Esophagus muscularis mucosa (tissue), 4 donors: ENCODE measurements at regions not wholly inside any gene's neighbourhood (a gene's known extent, or its start where the extent isn't known, plus 50 kb on each side); places are given as distances from the start of the nearest gene placed in this dataset.

Experiments
- DNase-seq: peaks from one replicate; pipeline ENCODE4 v3.0.0-alpha.2; 2017; ENCODE audit errors: extremely low spot score
- H3K27ac ChIP-seq, 4 donors: fragments of 200-600 bp; sonication (generic); replicated peaks in 1 of 4; 1 replicate in 3 of 4; 2 replicates in 1 of 4; pipeline ENCODE4 v1.5.1; 2016 to 2019; ENCODE audit warnings: mild to moderate bottlenecking in 1 of 4
- H3K27me3 ChIP-seq, 4 donors: fragments of 200-600 bp; sonication (generic); one replicate each; pipeline versions ENCODE4 v1.5.1 to v1.6.0; 2016 to 2019
- H3K36me3 ChIP-seq, 4 donors: fragments of 200-600 bp; sonication (generic); one replicate each; pipeline ENCODE4 v1.5.1; 2016 to 2019
- H3K4me1 ChIP-seq, 4 donors: fragments of 200-600 bp; sonication (generic); one replicate each; pipeline ENCODE4 v1.5.1; 2016 to 2019
- H3K4me3 ChIP-seq, 4 donors: fragments of 200-600 bp; sonication (generic); 1 replicate in 2 of 4; 2 replicates in 2 of 4; pipeline ENCODE4 v1.5.1; 2016 to 2019; ENCODE audit warnings: mild to moderate bottlenecking in 4 of 4, moderate library complexity in 1 of 4
- H3K9me3 ChIP-seq, 4 donors: fragments of 200-600 bp; sonication (generic); 1 replicate in 3 of 4; 2 replicates in 1 of 4; pipeline ENCODE4 v1.5.1; 2016 to 2019
- EP300 ChIP-seq: sonication (generic); formaldehyde crosslinking; IDR thresholded peaks from one replicate; pipeline ENCODE4 v1.6.1; 2017; ENCODE audit warnings: antibody characterized with exemption
- POLR2A ChIP-seq: fragments of 450-650 bp; IDR thresholded peaks from one replicate; pipeline ENCODE4 v1.6.1; 2017; ENCODE audit warnings: antibody characterized with exemption, moderate library complexity, mild to moderate bottlenecking, low read depth
- POLR2AphosphoS5 ChIP-seq, 2 donors: sonication (generic); formaldehyde crosslinking; IDR thresholded peaks; one replicate each; pipeline ENCODE4 v1.6.1; 2017; ENCODE audit warnings: antibody characterized with exemption in 2 of 2
- WGBS: methylation state at CpG from one replicate; pipeline ENCODE4 v1.1.5; 2018; 5-methylcytosine and 5-hydroxymethylcytosine counted together
- intact Hi-C: fragments of 100-400 bp; cut with DNase I; formaldehyde crosslinking; loops from one replicate; pipeline ENCODE4 v1.15.1; 2023
- TF ChIP-seq, protein P1 (sequence below), 3 experiments: fragments of 200-600 bp in 2 of 3; fragments of 450-650 bp in 1 of 3; sonication (generic) in 2 of 3; IDR thresholded peaks; one replicate each; pipeline ENCODE4 v1.5.1; 2017 to 2019; ENCODE audit warnings: antibody characterized with exemption in 3 of 3, mild to moderate bottlenecking in 2 of 3, moderate library complexity in 1 of 3

DNA sequence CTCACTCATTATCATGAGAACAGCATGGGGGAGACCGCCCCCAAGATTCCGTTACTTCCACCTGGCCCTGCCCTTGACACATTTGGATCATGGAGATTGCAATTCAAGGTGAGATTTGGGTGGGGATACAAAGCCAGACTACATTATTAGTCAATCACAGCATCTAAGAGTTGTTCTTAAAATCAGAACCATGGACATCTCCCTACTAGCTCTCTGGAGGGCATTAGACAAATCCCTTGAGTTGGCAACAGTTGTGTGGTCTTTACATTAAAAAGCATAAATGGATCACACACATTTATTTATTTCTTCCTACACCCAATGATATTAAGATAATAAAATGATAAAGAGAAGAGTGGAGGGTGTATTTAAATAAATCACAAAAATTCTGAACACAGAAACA, 262.8 kb upstream of the VCX start:
- DNase-seq: no peak
- WGBS: 82% methylated on average over 2 of the region's 2 CpGs
- no peaks in the 10 kb centered on the region for H3K4me1 ChIP-seq
- H3K27me3 ChIP-seq: no peaks in the 10 kb centered on the region
- TF ChIP-seq, protein P1, sequence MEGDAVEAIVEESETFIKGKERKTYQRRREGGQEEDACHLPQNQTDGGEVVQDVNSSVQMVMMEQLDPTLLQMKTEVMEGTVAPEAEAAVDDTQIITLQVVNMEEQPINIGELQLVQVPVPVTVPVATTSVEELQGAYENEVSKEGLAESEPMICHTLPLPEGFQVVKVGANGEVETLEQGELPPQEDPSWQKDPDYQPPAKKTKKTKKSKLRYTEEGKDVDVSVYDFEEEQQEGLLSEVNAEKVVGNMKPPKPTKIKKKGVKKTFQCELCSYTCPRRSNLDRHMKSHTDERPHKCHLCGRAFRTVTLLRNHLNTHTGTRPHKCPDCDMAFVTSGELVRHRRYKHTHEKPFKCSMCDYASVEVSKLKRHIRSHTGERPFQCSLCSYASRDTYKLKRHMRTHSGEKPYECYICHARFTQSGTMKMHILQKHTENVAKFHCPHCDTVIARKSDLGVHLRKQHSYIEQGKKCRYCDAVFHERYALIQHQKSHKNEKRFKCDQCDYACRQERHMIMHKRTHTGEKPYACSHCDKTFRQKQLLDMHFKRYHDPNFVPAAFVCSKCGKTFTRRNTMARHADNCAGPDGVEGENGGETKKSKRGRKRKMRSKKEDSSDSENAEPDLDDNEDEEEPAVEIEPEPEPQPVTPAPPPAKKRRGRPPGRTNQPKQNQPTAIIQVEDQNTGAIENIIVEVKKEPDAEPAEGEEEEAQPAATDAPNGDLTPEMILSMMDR (IDR thresholded peaks at IDR 0.05): no peak
- no peak for TF ChIP-seq POLR2A
- TF ChIP-seq POLR2AphosphoS5 (IDR thresholded peaks at IDR 0.05): no peak
- no peak for TF ChIP-seq EP300
- no peak overlapping the region for H3K4me3 ChIP-seq
- H3K27ac ChIP-seq: no peak overlapping the region
- H3K36me3 ChIP-seq: no peaks in the 10 kb centered on the region
- intact Hi-C loops: no loop called here
- H3K9me3 ChIP-seq: no peaks in the 10 kb centered on the region

DNA sequence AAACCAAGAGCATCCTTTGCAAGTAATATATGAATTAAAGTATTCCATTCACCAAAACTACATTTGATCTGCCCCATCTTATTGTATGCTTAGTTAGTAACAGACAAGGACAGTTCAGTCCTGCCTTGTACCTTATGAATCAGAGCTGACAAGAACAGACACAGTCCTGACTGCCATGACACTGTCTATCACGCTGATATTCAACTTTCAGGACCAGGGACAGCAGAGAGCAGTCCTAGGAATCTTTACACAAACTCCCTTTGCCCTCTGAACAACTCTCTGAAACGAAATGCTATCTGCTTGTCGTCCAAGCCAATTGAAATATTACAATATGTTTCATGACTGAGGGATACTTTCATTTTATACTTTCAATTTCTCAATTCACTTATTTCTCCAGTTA, 268.6 kb upstream of the VCX start:
- 0% methylated on average over 3 of the region's 3 CpGs for WGBS
- DNase-seq: no peak
- Histone ChIP-seq H3K4me3 (no peak overlapping the region), H3K9me3 (no peaks in the 10 kb centered on the region), H3K4me1 (no peaks in the 10 kb centered on the region), H3K27me3 (no peaks in the 10 kb centered on the region), H3K27ac (no peak overlapping the region), H3K36me3 (no peaks in the 10 kb centered on the region)
- intact Hi-C loops: no loop called here
- TF ChIP-seq, protein P1 (IDR thresholded peaks at IDR 0.05): no peak
- TF ChIP-seq POLR2AphosphoS5 (IDR thresholded peaks at IDR 0.05) (no peak), POLR2A (no peak), EP300 (no peak)

DNA sequence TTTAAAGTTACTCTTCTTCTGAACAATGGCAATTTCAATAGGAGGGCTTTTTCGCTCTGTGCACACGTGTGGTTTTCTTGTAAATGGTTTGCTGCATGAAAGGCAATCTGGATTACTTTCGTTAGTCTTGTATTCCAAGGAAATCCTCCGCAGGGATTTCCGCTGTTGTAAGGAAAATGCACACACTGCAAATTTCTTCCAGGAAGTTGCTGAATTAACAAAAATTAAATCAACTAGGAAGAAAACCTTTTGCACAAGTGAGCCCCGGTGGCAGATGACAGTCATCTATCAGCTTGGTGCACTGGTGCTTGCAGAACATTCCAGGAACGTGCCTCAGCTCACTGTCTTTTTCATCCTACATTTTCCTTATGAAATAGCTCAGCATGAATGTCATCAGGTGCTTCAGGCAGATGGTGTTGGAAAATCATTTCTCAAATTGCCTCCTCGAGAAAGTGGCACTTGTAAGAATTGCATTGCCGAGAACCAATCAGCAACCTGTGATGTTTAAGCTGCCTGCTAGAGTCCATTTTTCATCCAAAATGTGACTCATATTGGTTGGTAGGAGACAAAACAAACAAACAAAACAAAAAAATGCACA, 272.4 kb upstream of the VCX start:
- Histone ChIP-seq H3K27ac (no peak overlapping the region), H3K4me3 (no peak overlapping the region), H3K4me1 (no peaks in the 10 kb centered on the region), H3K27me3 (no peaks in the 10 kb centered on the region), H3K9me3 (no peaks in the 10 kb centered on the region), H3K36me3 (no peaks in the 10 kb centered on the region)
- intact Hi-C loops: no loop called here
- no peak for TF ChIP-seq EP300
- TF ChIP-seq, protein P1 (IDR thresholded peaks at IDR 0.05): no peak
- no peak for TF ChIP-seq POLR2AphosphoS5 (IDR thresholded peaks at IDR 0.05)
- TF ChIP-seq POLR2A: no peak
- WGBS: 79% methylated on average over 9 of the region's 9 CpGs
- DNase-seq: no peak

DNA sequence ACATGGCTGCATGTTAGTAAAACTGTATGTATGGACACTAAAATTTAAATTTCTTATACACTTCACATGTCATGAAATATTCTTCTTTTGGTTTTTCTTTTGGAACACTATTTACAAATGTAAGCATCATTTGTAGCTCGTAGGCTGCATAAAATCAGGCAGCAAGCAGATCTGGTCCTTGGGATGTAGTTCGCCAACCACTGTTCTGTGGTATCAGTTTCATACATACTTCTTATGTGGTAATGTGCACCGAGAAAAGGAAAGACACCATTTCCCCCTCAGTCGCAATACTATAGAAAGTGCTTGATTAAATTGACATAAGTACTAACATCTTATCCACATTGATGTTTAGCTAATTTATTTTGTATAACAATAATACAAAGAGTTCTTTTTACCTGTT, 274.4 kb upstream of the VCX start:
- Histone ChIP-seq H3K27me3 (no peaks in the 10 kb centered on the region), H3K27ac (no peak overlapping the region), H3K4me1 (no peaks in the 10 kb centered on the region), H3K9me3 (no peaks in the 10 kb centered on the region), H3K4me3 (no peak overlapping the region), H3K36me3 (no peaks in the 10 kb centered on the region)
- no peak for DNase-seq
- no peak for TF ChIP-seq EP300
- TF ChIP-seq POLR2A: no peak
- TF ChIP-seq POLR2AphosphoS5 (IDR thresholded peaks at IDR 0.05): no peak
- intact Hi-C loops: no loop called here
- WGBS: 86% methylated on average over 4 of the region's 4 CpGs

DNA sequence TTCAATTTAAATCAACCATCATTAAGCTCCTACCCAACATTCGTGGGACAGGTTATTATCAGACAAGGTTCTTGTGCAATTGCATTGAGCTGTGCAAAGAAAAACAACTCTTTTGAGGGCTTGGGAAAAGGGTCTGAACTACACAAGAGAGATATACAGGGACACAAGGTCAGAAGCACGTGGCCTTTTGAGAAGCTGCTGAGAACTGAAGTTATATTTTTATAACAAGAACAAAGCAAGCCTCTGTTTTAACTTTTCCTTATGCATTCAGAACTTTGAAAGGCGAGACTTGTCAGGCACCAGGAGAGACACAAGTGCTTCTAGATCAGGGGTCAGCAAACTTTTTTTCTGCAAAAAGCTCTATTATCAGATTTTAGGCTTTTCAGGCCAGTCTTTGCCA, 274.8 kb upstream of the VCX start:
- Histone ChIP-seq H3K27me3 (no peaks in the 10 kb centered on the region), H3K36me3 (no peaks in the 10 kb centered on the region), H3K27ac (no peak overlapping the region), H3K4me1 (no peaks in the 10 kb centered on the region), H3K9me3 (no peaks in the 10 kb centered on the region), H3K4me3 (no peak overlapping the region)
- DNase-seq: no peak
- intact Hi-C loops: no loop called here
- TF ChIP-seq POLR2AphosphoS5 (IDR thresholded peaks at IDR 0.05): no peak
- TF ChIP-seq, protein P1 (IDR thresholded peaks at IDR 0.05): no peak
- no peak for TF ChIP-seq EP300
- TF ChIP-seq POLR2A: no peak
- 59% methylated on average over 3 of the region's 3 CpGs for WGBS
